ENCODE measurements at regions not wholly inside any gene's neighbourhood (a gene's known extent, or its start where the extent isn't known, plus 50 kb on each side); places are given as distances from the start of the nearest gene placed in this dataset.

- no peak for DNase-seq
Observed at GRCh38 chr18:53798516-53798915, 426.0 kb downstream of the MBD2 start.

- DNase-seq = no peak
Observed at GRCh38 chr18:53797998-53798495, 426.4 kb downstream of the MBD2 start.

DNA sequence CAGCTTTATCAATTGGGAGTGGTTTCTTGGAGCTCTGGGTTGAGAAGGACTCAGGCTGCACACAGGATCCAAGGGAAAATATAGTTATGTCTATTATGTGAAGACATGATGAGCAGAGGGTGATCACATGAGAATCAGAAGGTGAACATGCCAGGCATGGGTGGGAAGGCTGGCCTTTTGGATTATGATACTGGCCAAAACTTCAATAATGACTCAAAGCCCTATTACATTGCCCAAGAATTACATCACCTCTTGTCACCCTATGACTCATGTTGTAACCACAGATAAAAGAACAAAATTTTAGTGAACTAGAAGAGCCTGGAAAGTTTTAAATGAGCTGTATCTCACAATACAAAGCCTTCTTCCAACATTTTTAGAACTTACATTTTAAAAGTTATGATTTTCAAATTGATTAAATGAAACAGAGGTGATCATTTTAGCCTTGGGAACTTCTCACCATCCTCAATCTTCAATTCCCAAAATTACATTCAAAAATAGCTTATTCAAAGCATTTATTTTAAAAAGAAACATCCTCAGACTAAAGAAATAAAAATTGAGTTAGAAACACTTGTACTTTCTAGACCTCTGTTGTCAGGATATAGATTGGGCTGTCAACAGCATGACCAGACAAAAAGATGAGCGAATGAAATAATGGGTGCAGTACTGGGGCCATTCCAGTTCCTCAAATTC lies 428.3 kb downstream of the MBD2 start:
- DNase-seq = no peak

DNA sequence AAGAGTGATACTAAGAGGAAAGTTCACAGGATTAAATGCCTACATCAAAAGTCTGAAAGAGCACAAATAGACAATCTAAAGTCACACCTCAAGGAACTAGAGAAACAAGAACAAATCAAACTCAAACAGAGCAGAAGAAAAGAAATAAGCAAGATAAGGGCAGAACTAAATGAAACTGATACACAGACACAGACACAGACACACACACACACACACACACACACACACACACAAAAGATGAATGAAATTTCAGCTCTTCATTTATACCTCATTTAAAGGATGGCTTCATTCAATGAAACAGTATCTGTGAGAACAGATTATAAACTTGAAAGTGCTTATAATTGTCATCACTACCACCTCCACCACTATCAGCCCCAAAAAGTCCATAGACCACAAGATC lies 428.9 kb downstream of the MBD2 start:
- DNase-seq = no peak

GRCh38 chr18:53795061-53795460 lies 429.4 kb downstream of the MBD2 start:
- DNase-seq = no peak

GRCh38 chr18:53792762-53793161 lies 431.7 kb downstream of the MBD2 start:
- DNase-seq = no peak

DNA sequence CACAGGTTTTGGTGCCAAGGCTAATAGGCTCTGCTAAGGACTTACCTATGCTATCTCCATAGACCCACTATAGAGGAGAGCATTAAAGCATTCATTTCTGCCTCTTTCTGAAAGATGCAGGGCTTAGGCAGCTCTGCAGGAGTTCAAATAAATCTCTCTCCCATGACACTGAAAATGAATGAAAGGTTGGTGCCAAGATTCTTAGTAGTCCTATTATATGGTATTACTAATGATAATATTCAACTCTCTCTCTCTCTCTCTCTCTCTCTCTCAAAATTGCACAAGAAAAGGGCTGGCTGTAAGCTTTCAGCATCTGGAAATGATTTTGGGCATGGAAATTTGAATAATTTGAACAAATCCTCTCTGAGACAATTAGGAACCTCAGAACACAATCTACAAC lies 433.7 kb downstream of the MBD2 start:
- no peak for DNase-seq

- DNase-seq = no peak
Observed at GRCh38 chr18:53789376-53790247, 434.9 kb downstream of the MBD2 start.

DNA sequence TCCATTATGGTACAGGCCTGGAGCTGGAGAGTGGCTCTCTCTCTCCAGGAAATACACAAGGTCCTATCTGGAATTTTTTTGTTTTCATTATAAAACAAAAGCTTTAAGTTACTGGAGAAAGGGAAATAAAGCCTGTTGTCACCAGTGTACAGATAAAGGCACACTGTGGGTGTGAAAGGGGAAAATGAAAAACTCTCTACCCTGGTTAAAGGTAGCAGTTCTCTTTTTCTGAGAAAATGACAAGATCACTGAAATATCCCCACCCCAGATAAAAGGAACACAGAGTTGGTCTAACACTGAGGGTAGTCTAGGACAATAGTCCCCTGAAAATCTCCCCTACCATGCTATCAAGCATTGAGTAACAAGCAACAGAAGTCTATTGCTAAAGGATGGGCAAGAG lies 438.7 kb downstream of the MBD2 start:
- no peak for DNase-seq

GRCh38 chr18:53784253-53784652 lies 440.2 kb downstream of the MBD2 start:
- DNase-seq = no peak

DNA sequence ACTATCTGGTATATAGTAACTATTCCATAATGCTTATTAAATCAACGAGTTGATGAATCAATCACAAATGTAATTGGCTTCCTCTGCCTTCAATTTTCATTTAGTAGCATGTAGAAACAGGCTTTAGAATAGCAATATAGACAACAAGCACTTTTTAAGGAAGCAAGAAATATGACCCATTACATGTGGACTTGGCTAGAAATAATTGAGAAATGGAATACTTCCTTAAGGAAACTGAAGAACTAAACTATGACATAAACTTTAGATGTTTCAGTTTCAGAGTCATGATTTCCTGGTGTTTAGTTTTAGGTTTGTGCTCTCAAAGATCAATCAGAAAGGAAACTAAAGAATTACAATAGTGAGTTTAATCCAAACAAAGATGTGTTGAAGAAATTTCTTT lies 443.8 kb downstream of the MBD2 start:
- no peak for DNase-seq

GRCh38 chr18:53772293-53772692 lies 452.2 kb downstream of the MBD2 start:
- DNase-seq = no peak

DNA sequence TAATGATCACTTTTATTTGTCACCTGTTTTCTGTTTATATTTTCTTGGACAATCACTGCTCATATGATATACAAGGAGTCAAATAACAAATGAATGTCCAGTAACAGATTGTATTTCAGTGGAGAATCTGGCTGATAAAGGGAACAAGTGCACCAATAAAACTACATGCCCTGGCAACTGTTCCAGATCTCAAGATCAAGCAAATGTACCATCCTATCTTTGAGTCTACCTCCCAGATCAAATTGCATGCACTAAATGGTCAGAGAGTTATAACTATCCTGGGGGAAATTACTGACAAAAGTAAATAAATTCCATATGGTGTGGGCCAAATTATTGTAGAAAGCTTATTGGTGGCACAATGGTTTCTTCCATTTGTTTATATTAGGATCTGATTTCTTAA lies 452.8 kb downstream of the MBD2 start:
- no peak for DNase-seq

GRCh38 chr18:53765211-53765610 lies 459.3 kb downstream of the MBD2 start:
- DNase-seq = no peak

GRCh38 chr18:53764086-53764485 lies 460.4 kb downstream of the MBD2 start:
- DNase-seq = no peak

DNA sequence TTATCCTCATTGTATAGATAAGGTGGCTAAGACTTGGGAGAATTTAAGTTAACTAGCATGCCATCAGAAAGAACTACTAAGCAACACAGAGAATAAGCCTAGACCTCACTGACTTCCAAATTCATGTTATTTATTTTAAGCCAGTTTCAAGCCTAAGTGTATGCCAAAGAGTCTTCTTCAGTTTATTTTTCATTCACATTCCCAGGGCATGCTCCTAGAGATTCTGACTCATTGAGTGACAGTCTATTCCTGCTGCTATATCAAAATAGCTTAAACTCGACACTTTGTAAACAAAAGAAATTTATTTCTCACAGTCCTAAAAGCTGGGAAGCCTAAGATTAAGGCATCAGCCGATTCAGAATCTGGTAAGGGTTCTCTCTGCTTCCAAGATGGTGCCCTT lies 467.1 kb downstream of the MBD2 start:
- DNase-seq = no peak

DNA sequence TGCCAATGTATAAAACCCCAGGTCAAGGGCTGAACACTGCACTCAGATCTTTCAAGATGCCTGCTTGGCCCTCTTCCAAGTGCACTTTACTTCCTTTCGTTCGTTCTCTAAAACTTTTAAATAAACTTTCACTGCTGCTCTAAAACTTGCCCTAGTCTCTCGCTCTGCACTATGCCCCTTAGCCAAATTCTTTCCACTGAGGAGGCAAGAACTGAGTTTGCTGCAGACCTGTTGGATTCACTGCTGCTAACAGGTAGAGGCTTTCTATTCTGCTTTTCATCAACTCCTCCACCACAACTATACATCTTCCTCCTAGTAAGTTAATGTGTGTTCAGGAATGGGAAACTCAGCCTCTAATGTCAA lies 467.9 kb downstream of the MBD2 start:
- DNase-seq = no peak

DNA sequence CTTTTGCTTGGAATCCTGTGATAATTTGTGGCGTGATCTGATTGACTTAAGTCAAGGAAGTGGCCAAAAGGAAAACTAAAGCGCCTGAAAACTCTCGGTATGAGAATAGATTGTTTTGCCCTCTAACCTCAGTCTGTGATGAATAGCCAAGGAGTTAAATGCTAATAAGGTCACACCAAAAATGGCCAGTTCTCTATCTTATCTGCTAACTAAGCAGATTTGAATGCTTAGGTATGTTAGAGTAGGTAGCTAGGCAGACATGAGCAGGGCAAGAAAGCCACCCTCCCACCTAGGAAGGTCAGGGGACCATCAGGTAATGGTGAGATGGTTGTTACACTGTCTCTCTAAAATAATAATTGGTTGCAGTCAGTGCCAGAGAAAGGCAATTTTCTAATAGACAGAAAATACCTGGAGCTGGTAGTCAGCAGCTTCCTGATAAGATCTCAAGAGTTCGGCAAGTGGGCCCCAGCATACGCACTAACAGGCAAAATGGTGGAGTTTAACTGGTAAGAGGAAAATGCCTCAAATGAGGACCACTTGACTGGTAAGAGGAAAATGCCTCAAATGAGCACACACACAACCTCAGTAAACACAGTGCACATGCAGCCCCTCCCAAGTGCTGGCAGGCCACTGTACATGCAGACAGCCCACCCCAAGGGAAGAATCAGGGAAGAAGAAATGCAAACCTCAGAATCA lies 468.4 kb downstream of the MBD2 start:
- DNase-seq = no peak

DNA sequence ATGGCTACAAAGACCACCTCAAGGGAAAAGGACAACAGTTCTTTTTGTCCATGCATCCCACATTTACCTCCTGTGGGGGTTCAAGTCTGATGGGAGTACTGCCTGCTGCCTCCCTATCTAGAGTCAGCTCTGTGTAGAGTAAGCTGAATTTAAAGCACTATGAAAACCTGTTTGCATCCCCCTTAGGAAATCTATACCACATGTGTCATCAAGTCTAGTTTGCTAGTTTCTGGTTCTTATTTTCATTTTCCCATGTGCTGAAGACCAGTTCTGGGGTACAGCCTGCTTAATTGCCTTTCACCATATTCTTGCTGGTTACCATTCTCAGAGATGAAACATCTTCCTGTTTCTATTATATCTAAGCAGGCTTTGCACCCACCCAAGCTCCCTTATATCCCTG lies 470.3 kb downstream of the MBD2 start:
- DNase-seq = no peak

DNA sequence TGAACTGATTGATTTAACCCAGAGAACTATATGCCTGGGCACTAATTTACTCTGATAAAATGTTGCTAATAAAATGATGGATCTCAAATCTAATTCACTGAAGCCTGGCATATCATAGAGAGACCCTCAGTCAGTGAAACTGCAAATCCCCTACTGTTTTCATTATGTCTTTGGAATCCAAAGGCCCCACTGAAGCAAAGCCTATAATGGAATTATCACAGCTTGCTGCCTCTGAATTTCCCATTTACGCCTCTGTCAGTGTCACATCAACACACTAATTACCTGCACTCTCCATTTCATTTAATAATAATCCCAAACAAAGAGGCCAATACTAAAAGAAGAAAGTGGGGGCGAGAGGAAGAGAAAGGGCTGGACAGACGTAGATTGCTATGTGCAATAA lies 470.9 kb downstream of the MBD2 start:
- no peak for DNase-seq

DNA sequence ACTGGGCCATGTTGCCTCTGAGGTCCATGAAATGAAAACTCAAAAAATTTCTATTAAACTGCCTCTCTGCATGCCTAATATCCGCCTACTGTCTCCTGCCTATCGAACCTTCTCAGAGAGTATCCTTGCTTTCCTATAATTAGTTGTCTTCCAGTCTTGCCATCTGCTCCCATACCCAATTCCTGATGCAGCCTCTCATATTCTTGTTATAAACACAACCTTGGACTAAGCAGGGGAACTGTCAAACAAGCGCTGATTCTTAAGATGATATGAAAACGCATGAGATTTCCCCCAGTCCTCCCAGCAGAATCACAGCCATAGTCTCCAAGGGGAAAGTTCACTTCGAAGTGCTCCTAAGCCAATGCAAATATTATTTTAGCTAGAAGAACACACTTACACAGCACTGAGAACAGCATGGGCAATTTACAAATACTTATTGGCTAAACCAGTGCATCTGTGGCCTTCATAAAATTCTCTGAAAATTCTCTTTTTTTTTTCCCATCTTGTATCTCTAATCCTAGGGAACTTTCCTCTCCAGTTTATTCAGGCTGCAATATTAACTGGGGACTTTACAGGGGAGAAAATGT lies 471.6 kb downstream of the MBD2 start:
- DNase-seq = no peak

- no peak for DNase-seq
Observed at GRCh38 chr18:53749766-53750165, 474.7 kb downstream of the MBD2 start.

- no peak for DNase-seq
Observed at GRCh38 chr18:53747663-53748160, 476.8 kb downstream of the MBD2 start.

Measured in central memory CD4-positive, alpha-beta T cell (primary cell).